Embryonic facial prominence (tissue), 1 donor: ENCODE measurements at regions not wholly inside any gene's neighbourhood (a gene's known extent, or its start where the extent isn't known, plus 50 kb on each side); places are given as distances from the start of the nearest gene placed in this dataset.
"Not testable (repeated sequence)": the region's sequence is repeated elsewhere in the genome, so short reads cannot be mapped to it uniquely, and the experiment has no call there.

Experiments
- DNase-seq: peaks from one replicate; pipeline ENCODE4 v3.0.0-alpha.2; 2016; ENCODE audit errors: extremely low spot score

- no peak for DNase-seq
Measured at GRCh38 chr9:108043585-108043984, 554.0 kb upstream of the KLF4 start.

- no peak for DNase-seq
Measured at GRCh38 chr9:108041551-108041950, 552.0 kb upstream of the KLF4 start.

- no peak for DNase-seq
Measured at GRCh38 chr9:108040783-108041182, 551.2 kb upstream of the KLF4 start.

- no peak for DNase-seq
Measured at GRCh38 chr9:108039493-108039892, 549.9 kb upstream of the KLF4 start.

GRCh38 chr9:108039012-108039411 lies 549.4 kb upstream of the KLF4 start:
- DNase-seq = no peak

GRCh38 chr9:108035487-108035886 lies 545.9 kb upstream of the KLF4 start:
- no peak for DNase-seq

- DNase-seq = no peak
Measured at GRCh38 chr9:108033976-108034964, 544.7 kb upstream of the KLF4 start.

GRCh38 chr9:108032079-108032478 lies 542.5 kb upstream of the KLF4 start:
- DNase-seq = not testable (repeated sequence)

- not testable (repeated sequence) for DNase-seq
Measured at GRCh38 chr9:108031221-108031620, 541.7 kb upstream of the KLF4 start.

GRCh38 chr9:108026718-108027117 lies 537.1 kb upstream of the KLF4 start:
- not testable (repeated sequence) for DNase-seq

- DNase-seq = no peak
Measured at GRCh38 chr9:108024604-108025003, 535.0 kb upstream of the KLF4 start.

- DNase-seq = no peak
Measured at GRCh38 chr9:108022246-108022935, 532.8 kb upstream of the KLF4 start.

GRCh38 chr9:108021096-108021710 lies 531.6 kb upstream of the KLF4 start:
- DNase-seq = no peak

GRCh38 chr9:108019821-108020220 lies 530.3 kb upstream of the KLF4 start:
- DNase-seq = no peak

GRCh38 chr9:108017671-108018070 lies 528.1 kb upstream of the KLF4 start:
- no peak for DNase-seq

- no peak for DNase-seq
Measured at GRCh38 chr9:108016446-108016845, 526.9 kb upstream of the KLF4 start.

GRCh38 chr9:108015690-108016089 lies 526.1 kb upstream of the KLF4 start:
- no peak for DNase-seq

- no peak for DNase-seq
Measured at GRCh38 chr9:108014353-108014752, 524.8 kb upstream of the KLF4 start.

- no peak for DNase-seq
Measured at GRCh38 chr9:108012886-108013665, 523.5 kb upstream of the KLF4 start.

- DNase-seq = no peak
Measured at GRCh38 chr9:108012405-108012804, 522.8 kb upstream of the KLF4 start.

GRCh38 chr9:108003526-108003925 lies 514.0 kb upstream of the KLF4 start:
- peak; percentile 75 for DNase-seq
